ENCODE measurements at regions not wholly inside any gene's neighbourhood (a gene's known extent, or its start where the extent isn't known, plus 50 kb on each side); places are given as distances from the start of the nearest gene placed in this dataset.

GRCh38 chr4:4765811-4766210, 93.7 kb upstream of the MSX1 start:
- H3K4me2 ChIP-seq, result no peak overlapping the region
- POLR2A ChIA-PET (ENCODE audit: unreplicated experiment), result no interaction called here
- no peaks in the 10 kb centered on the region for H3K9me2 ChIP-seq (ENCODE audit: insufficient read depth)
- H4K20me1 ChIP-seq (ENCODE audit: insufficient read depth), result no peaks in the 10 kb centered on the region
- no peaks in the 10 kb centered on the region for H3K27me3 ChIP-seq (ENCODE audit: insufficient read depth, low read depth)
- intact Hi-C loops (cut with micrococcal nuclease; ENCODE audit: unreplicated experiment), result no loop called here
- peaks cover 28% of the 10 kb centered on the region for H3K4me1 ChIP-seq (replicated peaks; ENCODE audit: insufficient read depth)
- peaks cover 15% of the 10 kb centered on the region for H3F3A ChIP-seq (ENCODE audit: insufficient read depth, low read depth)
- no peaks in the 10 kb centered on the region for H3K36me3 ChIP-seq (ENCODE audit: low read depth)
- no TSS peak for BruUV-seq (replicated peaks)
- no peak for TF ChIP-seq CTCF (conservative IDR thresholded peaks at IDR 0.05)
- no peak for TF ChIP-seq EZH2 (IDR thresholded peaks at IDR 0.05; ENCODE audit: low read depth)
- no peak overlapping the region for H3K4me3 ChIP-seq
- no peak for DNase-seq
- no peaks in the 10 kb centered on the region for H3K9me3 ChIP-seq (ENCODE audit: insufficient read depth, low read depth)
- H3K79me2 ChIP-seq (ENCODE audit: low read depth), result no peaks in the 10 kb centered on the region
- H3K27ac ChIP-seq, result no peak overlapping the region
- CTCF ChIA-PET, result no interaction called here
- no peak overlapping the region for H2AFZ ChIP-seq

GRCh38 chr4:4764558-4764905, 94.9 kb upstream of the MSX1 start:
- H2AFZ ChIP-seq, result no peak overlapping the region
- no peaks in the 10 kb centered on the region for H3K27me3 ChIP-seq (ENCODE audit: insufficient read depth, low read depth)
- H4K20me1 ChIP-seq (ENCODE audit: insufficient read depth), result no peaks in the 10 kb centered on the region
- H3K4me2 ChIP-seq, result peak overlapping the region; percentile 79
- BruUV-seq (replicated peaks), result no TSS peak
- intact Hi-C loops (cut with micrococcal nuclease; ENCODE audit: unreplicated experiment), result no loop called here
- peak overlapping the region; percentile 42; the same call in 1 of the 2 replicates for H3K4me3 ChIP-seq
- ChIA-PET CTCF (no interaction called here), POLR2A (ENCODE audit: unreplicated experiment) (no interaction called here)
- H3K79me2 ChIP-seq (ENCODE audit: low read depth), result no peaks in the 10 kb centered on the region
- no peak for TF ChIP-seq EZH2 (IDR thresholded peaks at IDR 0.05; ENCODE audit: low read depth)
- TF ChIP-seq CTCF (conservative IDR thresholded peaks at IDR 0.05), result no peak
- H3K36me3 ChIP-seq (ENCODE audit: low read depth), result no peaks in the 10 kb centered on the region
- H3F3A ChIP-seq (ENCODE audit: insufficient read depth, low read depth), result peaks cover 15% of the 10 kb centered on the region
- peak overlapping the region; percentile 97 for H3K27ac ChIP-seq
- H3K4me1 ChIP-seq (replicated peaks; ENCODE audit: insufficient read depth), result peaks cover 28% of the 10 kb centered on the region
- no peaks in the 10 kb centered on the region for H3K9me2 ChIP-seq (ENCODE audit: insufficient read depth)
- no peaks in the 10 kb centered on the region for H3K9me3 ChIP-seq (ENCODE audit: insufficient read depth, low read depth)
- DNase-seq, result no peak

GRCh38 chr4:4763822-4764557, 95.5 kb upstream of the MSX1 start:
- Histone ChIP-seq H3K27ac (peak overlapping the region; percentile 97), H4K20me1 (ENCODE audit: insufficient read depth) (no peaks in the 10 kb centered on the region), H3K79me2 (ENCODE audit: low read depth) (no peaks in the 10 kb centered on the region), H3K4me3 (peak overlapping the region; percentile 42; the same call in 1 of the 2 replicates), H3K27me3 (ENCODE audit: insufficient read depth, low read depth) (no peaks in the 10 kb centered on the region), H3K9me2 (ENCODE audit: insufficient read depth) (no peaks in the 10 kb centered on the region), H3K9me3 (ENCODE audit: insufficient read depth, low read depth) (no peaks in the 10 kb centered on the region), H3F3A (ENCODE audit: insufficient read depth, low read depth) (peaks cover 15% of the 10 kb centered on the region), H3K4me2 (peak overlapping the region; percentile 79), H3K36me3 (ENCODE audit: low read depth) (no peaks in the 10 kb centered on the region), H3K4me1 (replicated peaks; ENCODE audit: insufficient read depth) (peaks cover 28% of the 10 kb centered on the region), H2AFZ (peak overlapping the region; percentile 76)
- intact Hi-C loops (cut with micrococcal nuclease; ENCODE audit: unreplicated experiment), result no loop called here
- ChIA-PET POLR2A (ENCODE audit: unreplicated experiment) (no interaction called here), CTCF (no interaction called here)
- no TSS peak for BruUV-seq (replicated peaks)
- TF ChIP-seq CTCF (conservative IDR thresholded peaks at IDR 0.05) (no peak), EZH2 (IDR thresholded peaks at IDR 0.05; ENCODE audit: low read depth) (no peak)
- peak in 1 of 2 experiments; percentile 79 for DNase-seq

Measured in PC-9 (cell line).